Mesothelial cell of epicardium (in vitro differentiated cells): ENCODE measurements at regions not wholly inside any gene's neighbourhood (a gene's known extent, or its start where the extent isn't known, plus 50 kb on each side); places are given as distances from the start of the nearest gene placed in this dataset.

Source experiments
- DNase-seq, 2 experiments: peaks; one replicate each; pipeline ENCODE4 v3.0.0; 2021; ENCODE audit warnings: low spot score in 2 of 2; ENCODE audit not compliant: unreplicated experiment in 2 of 2
- H3K27ac Mint-ChIP-seq: 2 replicates; pipeline ENCODE4 v1.8.0; 2021; ENCODE audit warnings: mixed read lengths
- H3K27me3 Mint-ChIP-seq: 2 replicates; pipeline ENCODE4 v1.8.0; 2021; ENCODE audit warnings: low read depth, mixed read lengths
- H3K36me3 Mint-ChIP-seq: 2 replicates; pipeline ENCODE4 v1.8.0; 2021; ENCODE audit warnings: mixed read lengths
- H3K4me1 Mint-ChIP-seq: 2 replicates; pipeline ENCODE4 v1.8.0; 2021; ENCODE audit warnings: mixed read lengths
- H3K4me3 Mint-ChIP-seq: 2 replicates; pipeline ENCODE4 v1.8.0; 2021; ENCODE audit warnings: mild to moderate bottlenecking, moderate library complexity, mixed read lengths
- H3K9me3 Mint-ChIP-seq: 2 replicates; pipeline ENCODE4 v1.8.0; 2021; ENCODE audit warnings: mixed read lengths
- CTCF ChIP-seq: fragments of 200-600 bp; sonication (generic); IDR thresholded peaks from one replicate; pipeline ENCODE4 v1.5.0; 2021; ENCODE audit warnings: antibody characterized with exemption; ENCODE audit not compliant: unreplicated experiment

- DNase-seq = no peak
- H3K9me3 Mint-ChIP-seq = no peaks in the 10 kb centered on the region
- peaks cover 16% of the 10 kb centered on the region for H3K27me3 Mint-ChIP-seq
- no peak overlapping the region for H3K4me3 Mint-ChIP-seq
- H3K27ac Mint-ChIP-seq = no peak overlapping the region
- no peak for TF ChIP-seq CTCF
- no peaks in the 10 kb centered on the region for H3K36me3 Mint-ChIP-seq
- peaks cover 19% of the 10 kb centered on the region for H3K4me1 Mint-ChIP-seq
These were observed 197.7 kb downstream of the USP12 start for GRCh38 chr13:26973946-26974345.

DNA sequence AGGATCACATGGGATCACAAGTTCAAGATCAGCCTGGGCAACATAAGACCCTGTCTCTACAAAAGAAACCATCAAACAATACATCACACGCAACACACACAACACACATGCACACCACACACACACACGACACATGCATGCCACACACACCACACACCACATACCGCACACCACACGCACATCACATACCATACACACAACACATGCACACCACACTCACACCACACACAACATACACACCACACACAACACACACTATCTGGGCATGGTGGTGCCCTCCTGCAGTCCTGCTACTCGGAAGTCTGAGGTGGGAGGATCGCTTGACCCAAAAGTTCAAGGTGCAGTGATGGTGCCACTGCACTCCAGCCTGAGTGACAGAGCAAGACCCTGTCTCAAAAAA, 198.3 kb downstream of the USP12 start:
- Mint-ChIP-seq H3K9me3 (no peaks in the 10 kb centered on the region), H3K4me3 (no peak overlapping the region), H3K27me3 (peaks cover 16% of the 10 kb centered on the region), H3K4me1 (peaks cover 13% of the 10 kb centered on the region), H3K36me3 (no peaks in the 10 kb centered on the region), H3K27ac (no peak overlapping the region)
- no peak for TF ChIP-seq CTCF
- DNase-seq = no peak

DNA sequence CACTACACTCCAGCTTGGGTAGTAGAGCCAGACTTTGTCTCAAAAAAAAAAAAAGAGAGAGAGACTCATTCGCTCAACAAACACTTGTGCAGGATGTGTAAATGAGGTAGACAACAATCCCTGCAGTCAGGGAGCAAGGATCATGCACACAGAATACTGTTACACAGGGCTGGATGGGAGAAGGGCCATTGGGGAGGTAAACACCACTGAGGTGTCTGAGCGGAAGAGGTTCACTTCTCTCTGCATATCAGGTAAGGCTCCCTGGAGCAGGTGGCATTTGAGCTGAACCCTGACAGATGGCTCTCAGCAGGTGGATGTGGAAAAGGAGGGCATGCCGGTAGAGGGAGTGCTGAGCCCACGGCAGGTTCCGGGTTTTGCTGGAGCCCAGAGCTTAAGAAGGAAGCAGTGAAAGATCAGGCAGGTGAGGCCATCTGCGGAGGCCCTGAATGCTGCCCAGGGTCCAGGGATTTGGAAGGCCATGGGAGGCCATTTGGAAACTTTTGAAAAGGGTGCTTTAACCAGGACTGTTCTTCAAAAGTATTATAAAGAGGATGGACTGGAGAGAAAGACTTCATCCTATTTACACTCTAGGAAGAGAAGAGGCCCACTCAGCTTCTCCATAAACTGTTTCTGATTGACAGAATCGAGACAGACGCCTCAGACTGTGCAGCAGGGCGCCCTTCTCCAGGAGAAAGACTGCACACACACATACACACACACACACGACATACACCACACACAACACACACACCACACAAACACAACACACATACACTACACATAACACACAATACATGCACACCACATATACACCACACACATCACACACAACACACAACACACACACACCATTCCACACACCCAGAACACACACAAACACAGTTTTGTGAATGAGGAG, 199.4 kb downstream of the USP12 start:
- TF ChIP-seq CTCF = no peak
- no peak overlapping the region for H3K4me3 Mint-ChIP-seq
- peaks cover 14% of the 10 kb centered on the region for H3K4me1 Mint-ChIP-seq
- peaks cover 24% of the 10 kb centered on the region for H3K27me3 Mint-ChIP-seq
- DNase-seq = no peak
- no peaks in the 10 kb centered on the region for H3K36me3 Mint-ChIP-seq
- H3K9me3 Mint-ChIP-seq = no peaks in the 10 kb centered on the region
- no peak overlapping the region for H3K27ac Mint-ChIP-seq

- Mint-ChIP-seq H3K36me3 (no peaks in the 10 kb centered on the region), H3K27me3 (peaks cover 27% of the 10 kb centered on the region), H3K9me3 (no peaks in the 10 kb centered on the region), H3K27ac (no peak overlapping the region), H3K4me3 (no peak overlapping the region), H3K4me1 (peaks cover 27% of the 10 kb centered on the region)
- DNase-seq = no peak
- no peak for TF ChIP-seq CTCF
These were observed 202.9 kb downstream of the USP12 start for GRCh38 chr13:26968431-26969341.

GRCh38 chr13:26967119-26968038, 204.2 kb downstream of the USP12 start:
- Mint-ChIP-seq H3K4me1 (peaks cover 27% of the 10 kb centered on the region), H3K27me3 (peaks cover 30% of the 10 kb centered on the region), H3K9me3 (no peaks in the 10 kb centered on the region), H3K4me3 (no peak overlapping the region), H3K27ac (no peak overlapping the region), H3K36me3 (no peaks in the 10 kb centered on the region)
- no peak for TF ChIP-seq CTCF
- no peak for DNase-seq
